GM23338 (cell line): ENCODE measurements at regions not wholly inside any gene's neighbourhood (a gene's known extent, or its start where the extent isn't known, plus 50 kb on each side); places are given as distances from the start of the nearest gene placed in this dataset.

Source experiments
- ETS1 ChIP-seq: IDR thresholded peaks from 2 replicates; pipeline ENCODE4 v1.6.1; 2016; ENCODE audit warnings: antibody characterized with exemption
- EZH2 ChIP-seq: fragments of 200-600 bp; sonication (generic); IDR thresholded peaks from one replicate; pipeline ENCODE4 v1.8.0; 2017; ENCODE audit warnings: antibody characterized with exemption, mild to moderate bottlenecking, low read depth; ENCODE audit not compliant: unreplicated experiment
- POLR2AphosphoS5 ChIP-seq: IDR thresholded peaks from 2 replicates; pipeline ENCODE4 v1.6.1; 2016; ENCODE audit warnings: antibody characterized with exemption, low read depth
- TF ChIP-seq, protein P1 (sequence below), 2 experiments: fragments of 200-600 bp in 1 of 2; sonication (generic) in 1 of 2; conservative IDR thresholded peaks; 2 replicates each; pipeline versions ENCODE4 v1.5.1 to v1.6.1; 2016 to 2017; ENCODE audit warnings: antibody characterized with exemption in 2 of 2, low read depth in 2 of 2, mild to moderate bottlenecking in 2 of 2, moderate library complexity in 1 of 2

DNA sequence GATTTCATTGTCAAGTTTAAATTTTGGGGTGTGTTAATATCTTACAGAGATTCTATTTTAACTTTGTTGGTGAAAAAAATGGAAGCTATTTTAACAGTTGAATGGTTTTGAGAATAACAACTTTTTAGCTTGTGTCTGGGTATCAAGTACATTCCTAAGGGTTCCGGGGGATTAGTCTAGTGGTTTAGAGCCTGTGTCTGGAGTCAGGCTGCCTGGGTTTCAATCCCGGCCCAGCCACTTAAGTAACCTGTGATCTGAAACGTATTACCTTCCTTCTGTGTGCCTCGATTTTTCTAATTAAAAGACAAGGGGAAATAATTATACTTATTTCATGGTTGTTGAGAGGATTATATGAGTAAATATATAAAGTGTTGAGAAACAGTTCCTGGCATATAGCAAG lies 288.6 kb upstream of the NR3C2 start:
- TF ChIP-seq, protein P1, sequence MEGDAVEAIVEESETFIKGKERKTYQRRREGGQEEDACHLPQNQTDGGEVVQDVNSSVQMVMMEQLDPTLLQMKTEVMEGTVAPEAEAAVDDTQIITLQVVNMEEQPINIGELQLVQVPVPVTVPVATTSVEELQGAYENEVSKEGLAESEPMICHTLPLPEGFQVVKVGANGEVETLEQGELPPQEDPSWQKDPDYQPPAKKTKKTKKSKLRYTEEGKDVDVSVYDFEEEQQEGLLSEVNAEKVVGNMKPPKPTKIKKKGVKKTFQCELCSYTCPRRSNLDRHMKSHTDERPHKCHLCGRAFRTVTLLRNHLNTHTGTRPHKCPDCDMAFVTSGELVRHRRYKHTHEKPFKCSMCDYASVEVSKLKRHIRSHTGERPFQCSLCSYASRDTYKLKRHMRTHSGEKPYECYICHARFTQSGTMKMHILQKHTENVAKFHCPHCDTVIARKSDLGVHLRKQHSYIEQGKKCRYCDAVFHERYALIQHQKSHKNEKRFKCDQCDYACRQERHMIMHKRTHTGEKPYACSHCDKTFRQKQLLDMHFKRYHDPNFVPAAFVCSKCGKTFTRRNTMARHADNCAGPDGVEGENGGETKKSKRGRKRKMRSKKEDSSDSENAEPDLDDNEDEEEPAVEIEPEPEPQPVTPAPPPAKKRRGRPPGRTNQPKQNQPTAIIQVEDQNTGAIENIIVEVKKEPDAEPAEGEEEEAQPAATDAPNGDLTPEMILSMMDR (conservative IDR thresholded peaks at IDR 0.05; ENCODE audit: low read depth in 2 of 2), result no peak
- TF ChIP-seq ETS1, result no peak
- no peak for TF ChIP-seq EZH2
- no peak for TF ChIP-seq POLR2AphosphoS5
